ENCODE measurements at regions not wholly inside any gene's neighbourhood (a gene's known extent, or its start where the extent isn't known, plus 50 kb on each side); places are given as distances from the start of the nearest gene placed in this dataset.

- Histone ChIP-seq H3K36me3 (ENCODE audit: insufficient read depth, low read length) (no peaks in the 10 kb centered on the region), H4K20me1 (ENCODE audit: insufficient read depth, low read length) (no peaks in the 10 kb centered on the region), H3K79me2 (ENCODE audit: insufficient read depth, low read length) (no peaks in the 10 kb centered on the region), H3K27me3 (ENCODE audit: insufficient read depth, low read length) (no peaks in the 10 kb centered on the region), H3K27ac (ENCODE audit: low read depth, low read length, poor library complexity, severe bottlenecking) (no peak overlapping the region), H3K4me1 (ENCODE audit: insufficient read depth, low read length, severe bottlenecking) (no peaks in the 10 kb centered on the region), H2AFZ (ENCODE audit: low read length) (no peak overlapping the region), H3K9me3 (ENCODE audit: low read length) (no peaks in the 10 kb centered on the region), H3K9me2 (ENCODE audit: low read depth, low read length) (no peaks in the 10 kb centered on the region), H3F3A (ENCODE audit: insufficient read depth, low read length) (no peaks in the 10 kb centered on the region), H3K4me3 (ENCODE audit: low read depth, low read length, poor library complexity, severe bottlenecking) (no peak overlapping the region), H3K9ac (ENCODE audit: low read length) (no peak overlapping the region), H3K4me2 (ENCODE audit: low read length) (no peak overlapping the region)
- TF ChIP-seq EZH2 (IDR thresholded peaks at IDR 0.05; ENCODE audit: borderline replicate concordance, low read length) (no peak), CTCF (IDR thresholded peaks at IDR 0.05; ENCODE audit: low read length) (no peak)
Observed at GRCh38 chr9:85186218-85186585, 516.7 kb downstream of the NTRK2 start.

- H3K9me3 ChIP-seq (ENCODE audit: low read length): no peaks in the 10 kb centered on the region
- H3K9me2 ChIP-seq (ENCODE audit: low read depth, low read length): no peaks in the 10 kb centered on the region
- no peaks in the 10 kb centered on the region for H3F3A ChIP-seq (ENCODE audit: insufficient read depth, low read length)
- no peaks in the 10 kb centered on the region for H4K20me1 ChIP-seq (ENCODE audit: insufficient read depth, low read length)
- no peaks in the 10 kb centered on the region for H3K4me1 ChIP-seq (ENCODE audit: insufficient read depth, low read length, severe bottlenecking)
- H3K27ac ChIP-seq (ENCODE audit: low read depth, low read length, poor library complexity, severe bottlenecking): no peak overlapping the region
- TF ChIP-seq EZH2 (IDR thresholded peaks at IDR 0.05; ENCODE audit: borderline replicate concordance, low read length) (no peak), CTCF (IDR thresholded peaks at IDR 0.05; ENCODE audit: low read length) (no peak)
- H3K79me2 ChIP-seq (ENCODE audit: insufficient read depth, low read length): no peaks in the 10 kb centered on the region
- no peak overlapping the region for H3K4me3 ChIP-seq (ENCODE audit: low read depth, low read length, poor library complexity, severe bottlenecking)
- H2AFZ ChIP-seq (ENCODE audit: low read length): no peak overlapping the region
- H3K36me3 ChIP-seq (ENCODE audit: insufficient read depth, low read length): no peaks in the 10 kb centered on the region
- no peaks in the 10 kb centered on the region for H3K27me3 ChIP-seq (ENCODE audit: insufficient read depth, low read length)
- no peak overlapping the region for H3K4me2 ChIP-seq (ENCODE audit: low read length)
- no peak overlapping the region for H3K9ac ChIP-seq (ENCODE audit: low read length)
Observed at GRCh38 chr9:85185486-85186217, 516.1 kb downstream of the NTRK2 start.

GRCh38 chr9:85182383-85182782 lies 512.9 kb downstream of the NTRK2 start:
- H3K4me3 ChIP-seq (ENCODE audit: low read depth, low read length, poor library complexity, severe bottlenecking): no peak overlapping the region
- H3K36me3 ChIP-seq (ENCODE audit: insufficient read depth, low read length): no peaks in the 10 kb centered on the region
- TF ChIP-seq EZH2 (IDR thresholded peaks at IDR 0.05; ENCODE audit: borderline replicate concordance, low read length) (no peak), CTCF (IDR thresholded peaks at IDR 0.05; ENCODE audit: low read length) (no peak)

More at GRCh38 chr9:85182383-85182782, 512.9 kb downstream of the NTRK2 start:
- Histone ChIP-seq H3K79me2 (ENCODE audit: insufficient read depth, low read length) (no peaks in the 10 kb centered on the region), H3K9me2 (ENCODE audit: low read depth, low read length) (no peaks in the 10 kb centered on the region), H3K9me3 (ENCODE audit: low read length) (no peaks in the 10 kb centered on the region), H3K4me1 (ENCODE audit: insufficient read depth, low read length, severe bottlenecking) (no peaks in the 10 kb centered on the region), H3K9ac (ENCODE audit: low read length) (no peak overlapping the region), H3F3A (ENCODE audit: insufficient read depth, low read length) (no peaks in the 10 kb centered on the region), H3K27ac (ENCODE audit: low read depth, low read length, poor library complexity, severe bottlenecking) (no peak overlapping the region), H2AFZ (ENCODE audit: low read length) (no peak overlapping the region), H3K27me3 (ENCODE audit: insufficient read depth, low read length) (no peaks in the 10 kb centered on the region), H3K4me2 (ENCODE audit: low read length) (no peak overlapping the region), H4K20me1 (ENCODE audit: insufficient read depth, low read length) (no peaks in the 10 kb centered on the region)
